Stomach (tissue), 4 donors: ENCODE measurements at regions not wholly inside any gene's neighbourhood (a gene's known extent, or its start where the extent isn't known, plus 50 kb on each side); places are given as distances from the start of the nearest gene placed in this dataset.

Source experiments
- EP300 ChIP-seq: sonication (generic); formaldehyde crosslinking; IDR thresholded peaks from one replicate; pipeline ENCODE4 v1.6.1; 2017; ENCODE audit warnings: antibody characterized with exemption
- POLR2A ChIP-seq, 4 donors: fragments of 450-650 bp; IDR thresholded peaks; one replicate each; pipeline ENCODE4 v1.6.1; 2016; ENCODE audit warnings: antibody characterized with exemption in 4 of 4, control low read depth in 2 of 4, mild to moderate bottlenecking in 1 of 4, moderate library complexity in 1 of 4
- POLR2AphosphoS5 ChIP-seq, 3 donors: sonication (generic); formaldehyde crosslinking; IDR thresholded peaks; one replicate each; pipeline ENCODE4 v1.6.1; 2016; ENCODE audit warnings: antibody characterized with exemption in 3 of 3
- TF ChIP-seq, protein P1 (sequence below), 7 experiments: fragments of 450-650 bp in 4 of 7; fragments of 200-600 bp in 3 of 7; sonication (generic) in 3 of 7; IDR thresholded peaks; one replicate each; pipeline ENCODE4 v1.5.1; 2016 to 2019; ENCODE audit warnings: antibody characterized with exemption in 7 of 7, control low read depth in 2 of 7, mild to moderate bottlenecking in 1 of 7

DNA sequence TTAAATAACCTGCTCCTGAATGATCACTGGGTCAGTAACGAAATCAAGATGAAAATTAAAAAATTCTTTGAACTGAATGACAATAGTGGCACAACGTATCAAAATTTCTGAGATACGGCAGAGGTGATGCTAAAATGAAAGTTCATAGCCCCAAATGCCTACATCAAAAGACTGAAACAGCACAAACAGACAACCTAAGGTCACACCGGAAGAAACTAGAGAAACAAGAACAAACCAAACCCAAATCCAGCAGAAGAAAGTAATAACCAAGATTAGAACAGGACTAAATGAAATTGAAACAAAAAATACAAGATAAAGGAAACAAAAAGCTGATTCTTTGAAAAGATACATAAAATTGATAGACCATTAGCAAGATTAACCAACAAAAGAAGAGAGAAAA is 324.1 kb downstream of the RBM26 start:
- TF ChIP-seq, protein P1, sequence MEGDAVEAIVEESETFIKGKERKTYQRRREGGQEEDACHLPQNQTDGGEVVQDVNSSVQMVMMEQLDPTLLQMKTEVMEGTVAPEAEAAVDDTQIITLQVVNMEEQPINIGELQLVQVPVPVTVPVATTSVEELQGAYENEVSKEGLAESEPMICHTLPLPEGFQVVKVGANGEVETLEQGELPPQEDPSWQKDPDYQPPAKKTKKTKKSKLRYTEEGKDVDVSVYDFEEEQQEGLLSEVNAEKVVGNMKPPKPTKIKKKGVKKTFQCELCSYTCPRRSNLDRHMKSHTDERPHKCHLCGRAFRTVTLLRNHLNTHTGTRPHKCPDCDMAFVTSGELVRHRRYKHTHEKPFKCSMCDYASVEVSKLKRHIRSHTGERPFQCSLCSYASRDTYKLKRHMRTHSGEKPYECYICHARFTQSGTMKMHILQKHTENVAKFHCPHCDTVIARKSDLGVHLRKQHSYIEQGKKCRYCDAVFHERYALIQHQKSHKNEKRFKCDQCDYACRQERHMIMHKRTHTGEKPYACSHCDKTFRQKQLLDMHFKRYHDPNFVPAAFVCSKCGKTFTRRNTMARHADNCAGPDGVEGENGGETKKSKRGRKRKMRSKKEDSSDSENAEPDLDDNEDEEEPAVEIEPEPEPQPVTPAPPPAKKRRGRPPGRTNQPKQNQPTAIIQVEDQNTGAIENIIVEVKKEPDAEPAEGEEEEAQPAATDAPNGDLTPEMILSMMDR (IDR thresholded peaks at IDR 0.05), result no peak
- TF ChIP-seq POLR2A (IDR thresholded peaks at IDR 0.05), result no peak
- TF ChIP-seq POLR2AphosphoS5 (IDR thresholded peaks at IDR 0.05), result no peak
- no peak for TF ChIP-seq EP300
